ENCODE measurements at regions not wholly inside any gene's neighbourhood (a gene's known extent, or its start where the extent isn't known, plus 50 kb on each side); places are given as distances from the start of the nearest gene placed in this dataset.
A peak's percentile ranks its signal among the peaks of the same experiment; 100 is the strongest.

GRCh38 chr6:88383183-88383582 is 217.0 kb upstream of the CNR1 start:
- Histone ChIP-seq H3K27ac (ENCODE audit: low read depth, low read length, severe bottlenecking) (no peak overlapping the region), H3K4me1 (ENCODE audit: control insufficient read depth, insufficient read depth, low read length, poor library complexity, severe bottlenecking) (peaks cover 22% of the 10 kb centered on the region), H3K9me3 (ENCODE audit: control insufficient read depth, low read length) (no peaks in the 10 kb centered on the region), H3K36me3 (ENCODE audit: control insufficient read depth, insufficient read depth, low read length) (no peaks in the 10 kb centered on the region), H3K4me3 (ENCODE audit: extremely low read depth, insufficient read depth, low read length, poor library complexity, severe bottlenecking) (no peak overlapping the region)
- no CpG with 5 or more reads among the region's 2 CpGs for WGBS, 2 experiments (ENCODE audit: insufficient coverage in 2 of 2)

DNA sequence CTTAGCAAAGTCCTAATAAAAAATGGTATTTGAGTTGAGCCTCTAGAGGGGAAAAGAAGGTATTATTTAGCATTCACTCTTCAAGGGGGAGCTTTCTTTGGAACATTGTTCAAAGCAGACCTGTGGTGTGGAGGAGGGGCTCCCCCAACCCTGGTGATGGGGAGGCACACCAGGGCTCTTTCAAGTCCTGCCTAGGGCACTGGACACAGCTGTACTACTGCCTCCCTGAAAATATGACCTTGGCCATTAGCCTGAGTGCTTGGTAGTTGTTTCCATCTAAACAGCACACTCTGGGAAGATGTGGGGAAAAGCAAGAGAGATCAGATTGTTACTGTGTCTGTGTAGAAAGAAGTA is 215.1 kb upstream of the CNR1 start:
- Histone ChIP-seq H3K4me1 (ENCODE audit: control insufficient read depth, insufficient read depth, low read length, poor library complexity, severe bottlenecking) (peaks cover 22% of the 10 kb centered on the region), H3K9me3 (ENCODE audit: control insufficient read depth, low read length) (no peaks in the 10 kb centered on the region), H3K27ac (ENCODE audit: low read depth, low read length, severe bottlenecking) (no peak overlapping the region), H3K4me3 (ENCODE audit: extremely low read depth, insufficient read depth, low read length, poor library complexity, severe bottlenecking) (no peak overlapping the region), H3K36me3 (ENCODE audit: control insufficient read depth, insufficient read depth, low read length) (no peaks in the 10 kb centered on the region)

DNA sequence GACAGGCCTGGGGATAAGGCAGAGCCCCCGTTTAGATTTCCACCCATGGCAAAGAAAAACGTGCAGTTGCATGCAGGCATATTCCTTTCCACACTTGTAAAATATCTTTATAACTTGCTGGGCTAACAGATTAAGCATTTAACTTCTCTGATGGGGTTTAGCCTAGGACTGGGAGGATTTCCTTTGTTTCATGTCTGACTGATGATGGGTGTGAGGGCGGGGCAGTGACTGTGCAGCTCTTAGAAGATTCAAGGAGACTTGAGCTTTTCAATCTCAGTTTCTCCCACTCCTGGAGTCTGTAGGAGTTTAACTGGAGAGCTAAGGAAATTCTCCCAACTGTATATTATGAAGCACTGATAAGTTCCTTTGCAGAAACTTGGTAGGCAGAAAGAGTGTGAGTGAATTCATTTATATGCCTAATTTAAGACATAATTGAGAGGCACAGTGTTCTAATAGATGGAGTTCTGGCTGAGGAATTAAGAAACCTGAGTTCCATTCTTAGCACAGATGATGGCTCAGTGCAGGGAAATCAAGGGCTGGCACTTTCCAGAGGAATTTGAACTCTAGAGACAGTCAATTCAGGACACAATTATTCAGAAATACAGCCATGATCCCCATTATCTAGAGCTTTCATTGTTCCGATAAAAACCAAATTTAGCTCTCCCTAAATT is 214.6 kb upstream of the CNR1 start:
- Histone ChIP-seq H3K27ac (ENCODE audit: low read depth, low read length, severe bottlenecking) (peak overlapping the region; percentile 64), H3K9me3 (ENCODE audit: control insufficient read depth, low read length) (no peaks in the 10 kb centered on the region)
- no CpG with 5 or more reads among the region's 4 CpGs for WGBS, 2 experiments (ENCODE audit: insufficient coverage in 2 of 2)

DNA sequence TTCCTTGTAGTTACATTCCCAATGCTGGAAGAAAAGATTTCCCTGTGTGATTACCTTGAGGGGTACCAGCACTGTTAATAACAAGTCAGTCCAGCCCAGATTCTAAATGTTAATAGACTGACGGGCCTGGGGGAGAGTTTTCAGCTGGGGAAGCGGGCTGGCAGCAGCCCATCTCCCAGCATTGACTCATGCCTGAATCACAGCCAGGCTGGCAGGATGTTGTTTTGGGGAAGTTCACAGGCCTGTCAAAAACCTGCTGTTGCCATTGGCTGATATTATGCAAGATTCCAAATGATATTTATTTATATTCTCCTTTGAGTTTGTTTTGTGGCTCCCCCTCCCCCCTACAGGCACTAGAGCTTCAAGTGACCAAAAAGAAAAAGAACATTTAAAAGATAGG is 213.9 kb upstream of the CNR1 start:
- Histone ChIP-seq H3K36me3 (ENCODE audit: control insufficient read depth, insufficient read depth, low read length) (no peaks in the 10 kb centered on the region), H3K4me3 (ENCODE audit: extremely low read depth, insufficient read depth, low read length, poor library complexity, severe bottlenecking) (no peak overlapping the region), H3K27ac (ENCODE audit: low read depth, low read length, severe bottlenecking) (peak overlapping the region; percentile 64), H3K9me3 (ENCODE audit: control insufficient read depth, low read length) (no peaks in the 10 kb centered on the region), H3K4me1 (ENCODE audit: control insufficient read depth, insufficient read depth, low read length, poor library complexity, severe bottlenecking) (peaks cover 22% of the 10 kb centered on the region)
- WGBS, 2 experiments (ENCODE audit: insufficient coverage in 2 of 2) = no CpG with 5 or more reads among the region's 2 CpGs

More for the DNA sequence above, 214.6 kb upstream of the CNR1 start:
- H3K4me1 ChIP-seq (ENCODE audit: control insufficient read depth, insufficient read depth, low read length, poor library complexity, severe bottlenecking) = peaks cover 22% of the 10 kb centered on the region
- no peaks in the 10 kb centered on the region for H3K36me3 ChIP-seq (ENCODE audit: control insufficient read depth, insufficient read depth, low read length)
- H3K4me3 ChIP-seq (ENCODE audit: extremely low read depth, insufficient read depth, low read length, poor library complexity, severe bottlenecking) = no peak overlapping the region

- H3K9me3 ChIP-seq (ENCODE audit: control insufficient read depth, low read length) = no peaks in the 10 kb centered on the region
- H3K36me3 ChIP-seq (ENCODE audit: control insufficient read depth, insufficient read depth, low read length) = no peaks in the 10 kb centered on the region
- peaks cover 22% of the 10 kb centered on the region for H3K4me1 ChIP-seq (ENCODE audit: control insufficient read depth, insufficient read depth, low read length, poor library complexity, severe bottlenecking)
- no peak overlapping the region for H3K4me3 ChIP-seq (ENCODE audit: extremely low read depth, insufficient read depth, low read length, poor library complexity, severe bottlenecking)
- WGBS, 2 experiments (ENCODE audit: insufficient coverage in 2 of 2) = 85 to 92% methylated on average over 2 to 4 of the region's 4 CpGs
- no peak overlapping the region for H3K27ac ChIP-seq (ENCODE audit: low read depth, low read length, severe bottlenecking)
Observed at GRCh38 chr6:88378639-88379038, 212.5 kb upstream of the CNR1 start.

DNA sequence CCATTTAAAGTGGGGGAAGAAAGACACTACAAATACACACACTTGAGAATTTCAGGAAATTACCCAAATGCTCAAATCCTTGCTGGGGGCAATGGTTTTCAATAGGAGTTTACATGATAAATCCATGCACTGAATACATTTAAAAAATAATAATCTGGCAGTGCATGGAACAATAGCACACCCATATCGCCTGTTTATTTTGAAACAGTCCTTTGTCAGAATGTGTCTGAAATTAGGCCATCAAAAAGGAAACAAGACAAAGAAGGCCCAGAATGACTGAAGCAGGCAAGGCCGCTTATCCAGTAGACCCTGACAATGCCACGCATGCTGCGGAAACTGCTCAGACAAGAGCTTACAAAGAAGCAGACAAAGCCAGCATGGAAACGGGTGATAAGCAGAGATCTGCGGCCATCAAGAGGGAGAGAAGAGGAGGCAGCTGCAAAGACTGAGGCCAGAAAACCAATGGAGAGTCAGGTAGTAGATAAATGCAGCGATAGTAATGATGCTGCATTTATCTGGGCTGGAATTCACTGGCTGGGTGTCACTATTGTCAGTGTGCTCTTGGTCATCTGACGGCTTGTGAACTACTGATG is 211.9 kb upstream of the CNR1 start:
- H3K4me3 ChIP-seq (ENCODE audit: extremely low read depth, insufficient read depth, low read length, poor library complexity, severe bottlenecking) = no peak overlapping the region
- no peak overlapping the region for H3K27ac ChIP-seq (ENCODE audit: low read depth, low read length, severe bottlenecking)
- no peaks in the 10 kb centered on the region for H3K9me3 ChIP-seq (ENCODE audit: control insufficient read depth, low read length)
- H3K36me3 ChIP-seq (ENCODE audit: control insufficient read depth, insufficient read depth, low read length) = no peaks in the 10 kb centered on the region
- WGBS, 2 experiments (ENCODE audit: insufficient coverage in 2 of 2) = 96% methylated on average over 8 of the region's 8 CpGs
- H3K4me1 ChIP-seq (ENCODE audit: control insufficient read depth, insufficient read depth, low read length, poor library complexity, severe bottlenecking) = peaks cover 22% of the 10 kb centered on the region

DNA sequence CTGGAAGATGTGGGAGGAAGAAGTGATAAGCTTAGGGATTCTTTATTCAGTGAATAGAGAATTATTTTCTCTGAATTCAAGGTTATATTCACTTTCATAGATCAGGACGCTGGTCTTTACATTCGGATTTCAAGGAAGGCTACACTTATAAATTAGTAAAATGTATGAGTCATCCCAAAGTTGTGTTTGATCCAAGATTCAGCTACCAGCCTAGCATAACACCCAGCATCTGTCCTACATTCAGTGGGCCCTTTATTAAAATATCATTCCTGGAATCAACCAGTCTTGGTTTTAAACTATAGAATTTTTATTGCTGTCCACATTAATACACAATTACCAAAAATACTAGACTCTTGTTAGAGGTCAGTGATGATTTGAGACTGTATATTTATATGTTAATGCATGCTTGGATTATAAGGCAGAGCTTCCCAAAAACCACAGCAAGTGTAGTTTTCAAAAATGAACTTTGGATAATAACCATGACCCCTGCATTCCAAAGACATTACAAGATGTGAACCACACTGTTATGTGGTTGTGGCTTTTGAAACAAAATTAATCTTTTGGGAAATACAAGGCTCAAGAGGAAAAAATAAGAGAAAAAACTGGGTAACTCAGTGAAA is 210.7 kb upstream of the CNR1 start:
- Histone ChIP-seq H3K36me3 (ENCODE audit: control insufficient read depth, insufficient read depth, low read length) (no peaks in the 10 kb centered on the region), H3K4me3 (ENCODE audit: extremely low read depth, insufficient read depth, low read length, poor library complexity, severe bottlenecking) (no peak overlapping the region), H3K27ac (ENCODE audit: low read depth, low read length, severe bottlenecking) (peak overlapping the region; percentile 8), H3K9me3 (ENCODE audit: control insufficient read depth, low read length) (no peaks in the 10 kb centered on the region), H3K4me1 (ENCODE audit: control insufficient read depth, insufficient read depth, low read length, poor library complexity, severe bottlenecking) (peaks cover 22% of the 10 kb centered on the region)
- WGBS, 2 experiments (ENCODE audit: insufficient coverage in 2 of 2) = no CpG with 5 or more reads among the region's 2 CpGs

- 87 to 89% methylated on average over 1 of the region's 2 CpGs for WGBS, 2 experiments (ENCODE audit: insufficient coverage in 2 of 2)
- Histone ChIP-seq H3K9me3 (ENCODE audit: control insufficient read depth, low read length) (no peaks in the 10 kb centered on the region), H3K4me3 (ENCODE audit: extremely low read depth, insufficient read depth, low read length, poor library complexity, severe bottlenecking) (no peak overlapping the region), H3K27ac (ENCODE audit: low read depth, low read length, severe bottlenecking) (peak overlapping the region; percentile 8), H3K4me1 (ENCODE audit: control insufficient read depth, insufficient read depth, low read length, poor library complexity, severe bottlenecking) (peaks cover 20% of the 10 kb centered on the region), H3K36me3 (ENCODE audit: control insufficient read depth, insufficient read depth, low read length) (no peaks in the 10 kb centered on the region)
Observed at GRCh38 chr6:88376197-88376596, 210.1 kb upstream of the CNR1 start.

GRCh38 chr6:88374553-88374952 is 208.4 kb upstream of the CNR1 start:
- Histone ChIP-seq H3K4me1 (ENCODE audit: control insufficient read depth, insufficient read depth, low read length, poor library complexity, severe bottlenecking) (peaks cover 4% of the 10 kb centered on the region), H3K27ac (ENCODE audit: low read depth, low read length, severe bottlenecking) (no peak overlapping the region), H3K36me3 (ENCODE audit: control insufficient read depth, insufficient read depth, low read length) (no peaks in the 10 kb centered on the region), H3K4me3 (ENCODE audit: extremely low read depth, insufficient read depth, low read length, poor library complexity, severe bottlenecking) (no peak overlapping the region), H3K9me3 (ENCODE audit: control insufficient read depth, low read length) (no peaks in the 10 kb centered on the region)
- WGBS, 2 experiments (ENCODE audit: insufficient coverage in 2 of 2) = 63 to 67% methylated on average over 1 of the region's 1 CpG

- WGBS, 2 experiments (ENCODE audit: insufficient coverage in 2 of 2) = 88 to 97% methylated on average over 1 to 2 of the region's 2 CpGs
Observed at GRCh38 chr6:88371480-88371879, 205.3 kb upstream of the CNR1 start.

DNA sequence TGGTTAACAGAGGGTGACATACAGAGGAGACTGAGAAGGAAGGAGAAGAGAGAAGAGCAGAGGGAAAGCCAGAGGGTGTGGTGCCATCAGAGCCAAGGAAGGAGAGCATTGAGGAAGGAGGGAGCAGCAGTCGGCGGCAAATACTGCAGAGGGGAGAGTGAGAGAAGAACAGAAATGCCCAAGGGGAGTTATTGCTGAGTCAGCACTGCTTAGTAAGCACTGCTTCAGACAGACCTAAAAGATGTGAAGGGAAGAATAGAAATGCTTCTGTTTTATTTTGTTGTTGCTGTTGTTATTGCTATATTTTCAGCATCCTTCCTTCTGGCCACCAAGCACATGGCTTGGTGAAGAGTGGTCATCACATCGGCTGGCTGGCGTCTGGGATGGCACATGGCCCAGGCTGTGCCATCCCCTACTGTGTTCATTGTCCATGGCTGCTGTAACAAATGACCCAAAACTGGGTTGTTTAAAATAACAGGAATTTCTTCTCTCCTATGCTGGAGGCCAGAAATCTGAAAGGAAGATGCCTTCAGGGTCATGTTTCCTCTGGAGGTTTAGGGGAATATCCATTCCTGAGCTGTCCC is 204.1 kb upstream of the CNR1 start:
- no peaks in the 10 kb centered on the region for H3K9me3 ChIP-seq (ENCODE audit: control insufficient read depth, low read length)
- H3K4me3 ChIP-seq (ENCODE audit: extremely low read depth, insufficient read depth, low read length, poor library complexity, severe bottlenecking) = no peak overlapping the region
- H3K27ac ChIP-seq (ENCODE audit: low read depth, low read length, severe bottlenecking) = no peak overlapping the region
- H3K4me1 ChIP-seq (ENCODE audit: control insufficient read depth, insufficient read depth, low read length, poor library complexity, severe bottlenecking) = no peaks in the 10 kb centered on the region
- WGBS, 2 experiments (ENCODE audit: insufficient coverage in 2 of 2) = 70 to 80% methylated on average over 4 of the region's 4 CpGs
- no peaks in the 10 kb centered on the region for H3K36me3 ChIP-seq (ENCODE audit: control insufficient read depth, insufficient read depth, low read length)

More at GRCh38 chr6:88371480-88371879, 205.3 kb upstream of the CNR1 start:
- Histone ChIP-seq H3K36me3 (ENCODE audit: control insufficient read depth, insufficient read depth, low read length) (no peaks in the 10 kb centered on the region), H3K4me1 (ENCODE audit: control insufficient read depth, insufficient read depth, low read length, poor library complexity, severe bottlenecking) (no peaks in the 10 kb centered on the region), H3K4me3 (ENCODE audit: extremely low read depth, insufficient read depth, low read length, poor library complexity, severe bottlenecking) (no peak overlapping the region), H3K27ac (ENCODE audit: low read depth, low read length, severe bottlenecking) (no peak overlapping the region), H3K9me3 (ENCODE audit: control insufficient read depth, low read length) (no peaks in the 10 kb centered on the region)

Measured in mesodermal cell (in vitro differentiated cells).